ENCODE measurements at regions not wholly inside any gene's neighbourhood (a gene's known extent, or its start where the extent isn't known, plus 50 kb on each side); places are given as distances from the start of the nearest gene placed in this dataset.

GRCh38 chr4:180990931-180991330 lies 1252.3 kb upstream of the TENM3 start:
- TF ChIP-seq SUZ12 (IDR thresholded peaks at IDR 0.05; ENCODE audit: unreplicated experiment) = no peak
- no peak for TF ChIP-seq CTCF (IDR thresholded peaks at IDR 0.05 in 2 of 3, conservative IDR thresholded peaks at IDR 0.05 in 1 of 3; ENCODE audit: control insufficient read depth in 2 of 3, extremely low read depth in 1 of 3, insufficient read depth in 1 of 3, low read depth in 3 of 3, low read length in 3 of 3)
- TF ChIP-seq EZH2 (IDR thresholded peaks at IDR 0.05; ENCODE audit: borderline replicate concordance, control insufficient read depth, low read depth, low read length) = no peak
- TF ChIP-seq EP300 (IDR thresholded peaks at IDR 0.05; ENCODE audit: borderline replicate concordance in 1 of 2, control insufficient read depth in 1 of 2, low read depth in 2 of 2, low read length in 2 of 2) = no peak
- TF ChIP-seq TARDBP (IDR thresholded peaks at IDR 0.05; ENCODE audit: borderline replicate concordance) = no peak
- no peak for TF ChIP-seq HDAC6 (IDR thresholded peaks at IDR 0.05; ENCODE audit: unreplicated experiment)
- TF ChIP-seq SIN3A (IDR thresholded peaks at IDR 0.05; ENCODE audit: low read depth, low read length) = no peak
- TF ChIP-seq EGR1 (IDR thresholded peaks at IDR 0.05; ENCODE audit: borderline replicate concordance in 1 of 2, low read depth in 2 of 2, low read length in 2 of 2) = no peak
- no peak for TF ChIP-seq POLR2A (IDR thresholded peaks at IDR 0.05; ENCODE audit: low read depth, low read length)
- TF ChIP-seq BHLHE40 (IDR thresholded peaks at IDR 0.05; ENCODE audit: borderline replicate concordance in 1 of 2, low read depth in 2 of 2, low read length in 1 of 2) = no peak
- no peak for TF ChIP-seq NR2C2 (IDR thresholded peaks at IDR 0.05; ENCODE audit: borderline replicate concordance, control insufficient read depth, insufficient read length, low read depth)
- TF ChIP-seq CBX5 (IDR thresholded peaks at IDR 0.05; ENCODE audit: low read depth) = no peak
- no peak for TF ChIP-seq YY1 (IDR thresholded peaks at IDR 0.05; ENCODE audit: low read depth, low read length)
- TF ChIP-seq NRF1 (conservative IDR thresholded peaks at IDR 0.05; ENCODE audit: low read depth, low read length) = no peak

Measured in GM12878 (cell line).